ENCODE measurements at regions not wholly inside any gene's neighbourhood (a gene's known extent, or its start where the extent isn't known, plus 50 kb on each side); places are given as distances from the start of the nearest gene placed in this dataset.
"Not testable (repeated sequence)": the region's sequence is repeated elsewhere in the genome, so short reads cannot be mapped to it uniquely, and the experiment has no call there.

DNA sequence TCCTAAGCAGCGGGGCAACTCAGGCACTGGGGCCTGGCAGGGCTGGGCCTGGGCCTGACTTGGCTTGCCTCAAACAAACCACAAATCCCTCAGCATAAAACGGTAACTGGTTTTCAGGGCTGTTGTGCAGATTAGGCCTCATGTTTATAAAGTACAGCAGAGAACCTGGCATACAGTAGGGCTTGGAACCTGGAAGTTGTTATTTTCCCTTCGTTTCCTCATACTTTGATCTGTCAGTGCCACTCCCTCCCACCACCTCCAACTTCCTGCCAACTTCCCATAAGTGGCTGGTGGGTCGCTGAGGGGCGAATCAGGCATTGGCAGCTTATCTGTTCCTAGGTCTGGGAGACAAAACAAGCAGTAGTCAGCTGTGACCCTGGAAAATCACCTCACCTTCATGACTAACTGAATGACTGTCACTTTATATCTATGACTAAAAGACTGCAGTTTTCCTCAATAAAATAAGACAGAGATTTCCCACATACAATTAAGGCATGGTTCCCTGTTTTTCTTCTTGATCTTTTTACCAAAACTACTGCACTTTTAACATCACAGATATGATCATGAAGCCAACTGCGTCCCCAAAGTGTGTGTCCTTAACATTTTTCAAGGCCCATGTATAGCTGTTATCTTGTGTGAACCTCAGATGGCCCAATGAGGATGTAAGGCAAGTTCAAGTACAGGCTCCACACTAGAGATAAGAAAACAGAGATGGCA is 94.5 kb downstream of the TRIM69 start:
- TF ChIP-seq POLR2A, CTCF, EP300 (IDR thresholded peaks at IDR 0.05): not testable (repeated sequence)
